Keratinocyte (primary cell): ENCODE measurements at regions not wholly inside any gene's neighbourhood (a gene's known extent, or its start where the extent isn't known, plus 50 kb on each side); places are given as distances from the start of the nearest gene placed in this dataset.

Source experiments
- DNase-seq: peaks from one replicate; pipeline ENCODE4 v3.0.0-alpha.2; 2011; ENCODE audit warnings: low read depth, missing footprints, low spot score
- FAIRE-seq: peaks from 2 replicates; lab custom pipeline; 2011; peaks lifted over from hg19 to GRCh38; lab: Jason Lieb, UNC
- H2AFZ ChIP-seq: 2 replicates; pipeline ENCODE4 v1.6.0; 2012; ENCODE audit warnings: low read length, control low read depth, inconsistent platforms; ENCODE audit not compliant: control insufficient read depth
- H3K27ac ChIP-seq: 2 replicates; pipeline ENCODE4 v1.5.1; 2011; ENCODE audit warnings: low read length; ENCODE audit not compliant: control insufficient read depth, insufficient read depth
- H3K27me3 ChIP-seq: 3 replicates; pipeline ENCODE4 v1.6.0; 2011; ENCODE audit warnings: low read length; ENCODE audit not compliant: control insufficient read depth, insufficient read depth; ENCODE audit errors: extremely low read depth
- H3K36me3 ChIP-seq, 2 experiments: 2 replicates in 1 of 2; 3 replicates in 1 of 2; pipeline ENCODE4 v1.5.1; 2011; ENCODE audit warnings: low read length in 2 of 2, mild to moderate bottlenecking in 1 of 2; ENCODE audit not compliant: control insufficient read depth in 2 of 2, insufficient read depth in 2 of 2; ENCODE audit errors: extremely low read depth in 1 of 2
- H3K4me1 ChIP-seq: 3 replicates; pipeline ENCODE4 v1.5.1; 2011; ENCODE audit warnings: low read length; ENCODE audit not compliant: control insufficient read depth, insufficient read depth; ENCODE audit errors: extremely low read depth
- H3K4me2 ChIP-seq: 3 replicates; pipeline ENCODE4 v1.6.0; 2011; ENCODE audit warnings: low read depth, low read length; ENCODE audit not compliant: control insufficient read depth, insufficient read depth; ENCODE audit errors: extremely low read depth
- H3K4me3 ChIP-seq, 3 experiments: fragments of 200-600 bp in 1 of 3; sonication (generic) in 1 of 3; 2 replicates in 2 of 3; 3 replicates in 1 of 3; pipeline ENCODE4 v1.5.1; 2011 to 2016; ENCODE audit warnings: low read length in 3 of 3, mild to moderate bottlenecking in 3 of 3, control low read depth in 2 of 3, inconsistent platforms in 1 of 3, low read depth in 1 of 3, mixed read lengths in 1 of 3, mixed run types in 1 of 3, moderate library complexity in 1 of 3; ENCODE audit not compliant: control insufficient read depth in 2 of 3, insufficient read depth in 2 of 3; ENCODE audit errors: extremely low read depth in 1 of 3
- H3K79me2 ChIP-seq: 2 replicates; pipeline ENCODE4 v1.6.0; 2012; ENCODE audit warnings: low read length; ENCODE audit not compliant: control insufficient read depth, insufficient read depth
- H3K9ac ChIP-seq: 3 replicates; pipeline ENCODE4 v1.6.0; 2011; ENCODE audit warnings: low read length; ENCODE audit not compliant: control insufficient read depth, insufficient read depth; ENCODE audit errors: extremely low read depth
- H3K9me1 ChIP-seq: 3 replicates; pipeline ENCODE4 v1.6.0; 2011; ENCODE audit warnings: low read length; ENCODE audit not compliant: control insufficient read depth, insufficient read depth; ENCODE audit errors: extremely low read depth
- H3K9me3 ChIP-seq: 2 replicates; pipeline ENCODE4 v1.5.1; 2012; ENCODE audit warnings: low read depth, low read length; ENCODE audit not compliant: control insufficient read depth
- H4K20me1 ChIP-seq: 3 replicates; pipeline ENCODE4 v1.6.0; 2011; ENCODE audit warnings: low read length; ENCODE audit not compliant: control insufficient read depth, insufficient read depth; ENCODE audit errors: extremely low read depth
- CTCF ChIP-seq, 3 experiments: IDR thresholded peaks in 1 of 3; conservative IDR thresholded peaks in 1 of 3; optimal IDR thresholded peaks in 1 of 3; 2 replicates in 2 of 3; 3 replicates in 1 of 3; pipeline versions ENCODE3 to v1.5.1; 2011; ENCODE audit warnings: low read length in 3 of 3, mild to moderate bottlenecking in 3 of 3, moderate library complexity in 2 of 3, control low read depth in 1 of 3, inconsistent platforms in 1 of 3; ENCODE audit not compliant: insufficient read depth in 2 of 3; ENCODE audit errors: extremely low read depth in 1 of 3
- EZH2 ChIP-seq: IDR thresholded peaks from one replicate; pipeline ENCODE4 v1.6.1; 2012; ENCODE audit warnings: inconsistent platforms, mild to moderate bottlenecking, low read length, moderate library complexity
- dilution Hi-C: fragments of 300-500 bp; cut with MboI; formaldehyde crosslinking; loops from one replicate; pipeline ENCODE4 v1.7.0; 2020; ENCODE audit warnings: low sequenced_read_pairs; ENCODE audit not compliant: extremely low pct_ligation_motif_present

DNA sequence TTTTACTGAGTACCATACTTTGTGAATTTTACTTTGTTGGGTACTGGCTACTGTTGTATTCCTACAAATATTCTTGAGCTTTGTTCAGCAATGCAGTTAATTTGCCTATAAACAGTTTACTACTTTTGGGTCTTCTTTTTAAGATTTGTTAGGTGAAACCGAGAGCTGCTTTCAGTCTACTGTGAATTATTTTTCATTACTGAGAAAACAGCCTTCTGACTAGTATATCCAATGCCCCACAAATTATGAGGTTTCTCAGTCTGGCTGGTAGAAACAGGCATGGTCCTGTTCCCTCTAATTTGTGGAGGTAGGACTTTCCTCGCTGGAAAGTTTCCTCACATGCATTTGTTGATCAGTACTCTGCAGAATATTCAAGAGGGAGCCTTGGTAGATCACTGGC lies 392.0 kb downstream of the ZSWIM6 start:
- H3K79me2 ChIP-seq: no peaks in the 10 kb centered on the region
- no peaks in the 10 kb centered on the region for H3K9me1 ChIP-seq
- no peak for DNase-seq
- H3K4me1 ChIP-seq: no peaks in the 10 kb centered on the region
- no peak overlapping the region for H3K4me2 ChIP-seq
- no peaks in the 10 kb centered on the region for H3K36me3 ChIP-seq
- H3K9ac ChIP-seq: no peak overlapping the region
- dilution Hi-C loops: no loop called here
- TF ChIP-seq EZH2: no peak
- TF ChIP-seq CTCF (optimal IDR thresholded peaks at IDR 0.05 in 1 of 3, IDR thresholded peaks at IDR 0.05 in 1 of 3, conservative IDR thresholded peaks at IDR 0.05 in 1 of 3; ENCODE audit: extremely low read depth in 1 of 3, insufficient read depth in 2 of 3, low read length in 3 of 3): no peak
- no peak overlapping the region for H2AFZ ChIP-seq
- no peak for FAIRE-seq
- no peaks in the 10 kb centered on the region for H3K9me3 ChIP-seq
- no peak overlapping the region for H3K4me3 ChIP-seq
- H3K27ac ChIP-seq: no peak overlapping the region
- H3K27me3 ChIP-seq: peaks cover 2% of the 10 kb centered on the region
- H4K20me1 ChIP-seq: no peaks in the 10 kb centered on the region

- Histone ChIP-seq H3K9me1 (no peaks in the 10 kb centered on the region), H3K4me1 (no peaks in the 10 kb centered on the region), H3K36me3 (no peaks in the 10 kb centered on the region), H4K20me1 (no peaks in the 10 kb centered on the region), H3K9ac (no peak overlapping the region), H2AFZ (no peak overlapping the region), H3K4me2 (no peak overlapping the region), H3K27ac (no peak overlapping the region), H3K4me3 (no peak overlapping the region), H3K27me3 (peaks cover 6% of the 10 kb centered on the region), H3K79me2 (no peaks in the 10 kb centered on the region), H3K9me3 (no peaks in the 10 kb centered on the region)
- dilution Hi-C loops: no loop called here
- FAIRE-seq (no peak), DNase-seq (no peak)
- TF ChIP-seq EZH2 (no peak), CTCF (optimal IDR thresholded peaks at IDR 0.05 in 1 of 3, IDR thresholded peaks at IDR 0.05 in 1 of 3, conservative IDR thresholded peaks at IDR 0.05 in 1 of 3; ENCODE audit: extremely low read depth in 1 of 3, insufficient read depth in 2 of 3, low read length in 3 of 3) (no peak)
Observed at GRCh38 chr5:61728287-61728686, 396.2 kb downstream of the ZSWIM6 start.
